Loucy (cell line): ENCODE measurements at regions not wholly inside any gene's neighbourhood (a gene's known extent, or its start where the extent isn't known, plus 50 kb on each side); places are given as distances from the start of the nearest gene placed in this dataset.

ENCODE experiments used
- H2AFZ ChIP-seq: fragments of 200-600 bp; sonication (generic); 2 replicates; pipeline ENCODE4 v1.6.0; 2016; ENCODE audit warnings: antibody characterized with exemption, mild to moderate bottlenecking, low read length, moderate library complexity
- H3F3A ChIP-seq: fragments of 200-600 bp; 2 replicates; pipeline ENCODE4 v1.6.0; 2016; ENCODE audit warnings: antibody characterized with exemption, low read depth, mild to moderate bottlenecking
- H3K27me3 ChIP-seq: fragments of 200-600 bp; sonication (generic); 2 replicates; pipeline ENCODE4 v1.6.1; 2014; ENCODE audit warnings: low read length, mild to moderate bottlenecking; ENCODE audit not compliant: insufficient read depth, poor library complexity, severe bottlenecking
- H3K36me3 ChIP-seq: fragments of 200-600 bp; sonication (generic); 2 replicates; pipeline ENCODE4 v1.6.1; 2016; ENCODE audit warnings: low read length; ENCODE audit not compliant: insufficient read depth
- H3K4me1 ChIP-seq: fragments of 200-600 bp; sonication (generic); 2 replicates; pipeline ENCODE4 v1.5.1; 2014; ENCODE audit warnings: low read length, mild to moderate bottlenecking; ENCODE audit not compliant: insufficient read depth, poor library complexity, severe bottlenecking
- H3K4me2 ChIP-seq: fragments of 200-600 bp; sonication (generic); 2 replicates; pipeline ENCODE4 v1.6.0; 2014; ENCODE audit warnings: antibody characterized with exemption, low read length, low read depth, mild to moderate bottlenecking; ENCODE audit not compliant: poor library complexity, severe bottlenecking
- H3K4me3 ChIP-seq: fragments of 200-600 bp; sonication (generic); 2 replicates; pipeline ENCODE4 v1.5.1; 2014; ENCODE audit warnings: low read length, mild to moderate bottlenecking, mixed read lengths; ENCODE audit not compliant: poor library complexity, severe bottlenecking
- H3K79me2 ChIP-seq: fragments of 200-600 bp; sonication (generic); 2 replicates; pipeline ENCODE4 v1.6.1; 2014; ENCODE audit warnings: low read length; ENCODE audit not compliant: insufficient read depth
- H3K9ac ChIP-seq: fragments of 200-600 bp; sonication (generic); 2 replicates; pipeline ENCODE4 v1.6.0; 2014; ENCODE audit warnings: mild to moderate bottlenecking, low read depth, low read length, moderate library complexity; ENCODE audit not compliant: poor library complexity, severe bottlenecking
- H3K9me2 ChIP-seq: fragments of 200-600 bp; sonication (generic); replicated peaks from 2 replicates; pipeline ENCODE4 v1.6.1; 2016; ENCODE audit warnings: low read depth, low read length, mixed read lengths
- H3K9me3 ChIP-seq: fragments of 200-600 bp; sonication (generic); 2 replicates; pipeline ENCODE4 v1.6.1; 2014; ENCODE audit warnings: mild to moderate bottlenecking, antibody characterized with exemption, low read length, low read depth; ENCODE audit not compliant: insufficient read depth
- H4K20me1 ChIP-seq: fragments of 200-600 bp; sonication (generic); 2 replicates; pipeline ENCODE4 v1.6.0; 2014; ENCODE audit warnings: antibody characterized with exemption, low read length, mild to moderate bottlenecking; ENCODE audit not compliant: insufficient read depth, poor library complexity, severe bottlenecking
- EZH2phosphoT487 ChIP-seq: fragments of 200-600 bp; IDR thresholded peaks from 2 replicates; pipeline ENCODE4 v1.6.1; 2018; ENCODE audit warnings: antibody characterized with exemption, mild to moderate bottlenecking, moderate library complexity, borderline replicate concordance
- TF ChIP-seq, protein P1 (sequence below): fragments of 200-600 bp; sonication (generic); conservative IDR thresholded peaks from 2 replicates; pipeline ENCODE4 v1.5.1; 2014; ENCODE audit warnings: mild to moderate bottlenecking, antibody characterized with exemption, low read length

DNA sequence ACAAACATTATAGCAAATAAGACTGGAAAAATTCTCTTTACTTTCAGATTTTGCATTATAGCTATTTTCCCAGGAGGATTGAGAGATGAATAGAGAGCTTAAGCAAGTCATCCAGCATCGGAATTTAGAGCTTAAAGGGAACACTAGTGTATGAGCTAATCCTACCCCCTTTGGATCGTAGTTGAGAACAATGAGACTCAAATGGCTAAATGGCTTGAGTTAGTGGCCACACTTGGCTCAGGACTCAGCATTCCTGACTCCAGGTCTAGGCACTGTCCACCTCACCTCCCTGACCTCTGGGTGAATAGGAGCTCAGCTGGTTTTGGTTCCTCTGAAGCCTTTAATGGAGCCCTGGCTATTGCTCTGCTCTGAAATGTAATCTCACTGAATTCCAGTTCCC lies 97.5 kb upstream of the CXCR4 start:
- no peak for TF ChIP-seq EZH2phosphoT487
- TF ChIP-seq, protein P1, sequence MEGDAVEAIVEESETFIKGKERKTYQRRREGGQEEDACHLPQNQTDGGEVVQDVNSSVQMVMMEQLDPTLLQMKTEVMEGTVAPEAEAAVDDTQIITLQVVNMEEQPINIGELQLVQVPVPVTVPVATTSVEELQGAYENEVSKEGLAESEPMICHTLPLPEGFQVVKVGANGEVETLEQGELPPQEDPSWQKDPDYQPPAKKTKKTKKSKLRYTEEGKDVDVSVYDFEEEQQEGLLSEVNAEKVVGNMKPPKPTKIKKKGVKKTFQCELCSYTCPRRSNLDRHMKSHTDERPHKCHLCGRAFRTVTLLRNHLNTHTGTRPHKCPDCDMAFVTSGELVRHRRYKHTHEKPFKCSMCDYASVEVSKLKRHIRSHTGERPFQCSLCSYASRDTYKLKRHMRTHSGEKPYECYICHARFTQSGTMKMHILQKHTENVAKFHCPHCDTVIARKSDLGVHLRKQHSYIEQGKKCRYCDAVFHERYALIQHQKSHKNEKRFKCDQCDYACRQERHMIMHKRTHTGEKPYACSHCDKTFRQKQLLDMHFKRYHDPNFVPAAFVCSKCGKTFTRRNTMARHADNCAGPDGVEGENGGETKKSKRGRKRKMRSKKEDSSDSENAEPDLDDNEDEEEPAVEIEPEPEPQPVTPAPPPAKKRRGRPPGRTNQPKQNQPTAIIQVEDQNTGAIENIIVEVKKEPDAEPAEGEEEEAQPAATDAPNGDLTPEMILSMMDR = no peak
- no peaks in the 10 kb centered on the region for H3K9me2 ChIP-seq
- H3K4me1 ChIP-seq = peaks cover 30% of the 10 kb centered on the region
- H3K4me3 ChIP-seq = no peak overlapping the region
- H3K9ac ChIP-seq = no peak overlapping the region
- no peaks in the 10 kb centered on the region for H3K79me2 ChIP-seq
- no peaks in the 10 kb centered on the region for H3K36me3 ChIP-seq
- no peaks in the 10 kb centered on the region for H3K27me3 ChIP-seq
- no peaks in the 10 kb centered on the region for H3K9me3 ChIP-seq
- no peaks in the 10 kb centered on the region for H4K20me1 ChIP-seq
- H3F3A ChIP-seq = no peaks in the 10 kb centered on the region
- no peak overlapping the region for H2AFZ ChIP-seq
- H3K4me2 ChIP-seq = no peak overlapping the region

DNA sequence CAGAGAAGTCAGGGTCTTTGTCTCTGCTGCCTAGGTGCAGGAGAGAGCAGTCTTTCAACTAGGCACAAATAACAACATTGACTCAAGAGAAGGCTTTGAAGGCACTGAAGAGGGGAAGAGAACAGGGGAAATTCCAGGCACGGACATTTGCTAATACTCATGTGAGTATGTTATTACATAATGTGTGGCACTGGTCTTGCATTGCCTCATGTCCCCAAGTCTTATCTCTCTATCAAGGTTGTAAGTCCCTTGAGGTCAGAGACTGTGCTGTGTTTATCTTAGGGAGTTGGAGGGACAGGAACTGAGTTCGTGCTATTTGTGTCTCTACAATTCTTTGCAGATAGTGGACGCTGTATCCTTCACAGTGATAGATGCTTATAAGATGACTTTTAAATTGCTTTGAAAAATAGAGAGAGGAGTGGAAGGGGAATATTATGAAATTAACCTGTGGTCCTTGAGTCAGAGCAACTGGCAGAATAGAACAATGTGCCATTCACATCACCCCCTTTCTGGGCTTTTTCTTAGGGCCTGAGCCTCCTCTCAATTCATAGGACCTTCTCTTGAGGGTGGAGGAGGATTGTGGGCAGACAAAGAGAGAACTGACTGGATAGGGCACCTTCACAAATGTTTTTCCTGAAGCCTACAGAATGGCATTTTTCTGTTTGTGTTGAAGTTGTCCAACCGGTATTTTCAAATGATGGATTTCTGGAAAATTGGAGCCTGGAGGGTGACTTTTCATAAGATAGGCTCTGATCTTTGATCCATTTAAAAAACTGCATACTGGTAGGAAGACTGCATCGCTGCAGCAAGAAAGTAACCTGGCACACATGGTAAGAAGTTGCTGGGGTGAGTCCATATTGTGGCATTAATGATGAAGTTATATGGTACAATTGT lies 96.6 kb upstream of the CXCR4 start:
- Histone ChIP-seq H3K4me3 (no peak overlapping the region), H3K4me2 (no peak overlapping the region), H3K9me3 (no peaks in the 10 kb centered on the region), H3K79me2 (no peaks in the 10 kb centered on the region), H2AFZ (no peak overlapping the region), H3K27me3 (no peaks in the 10 kb centered on the region), H3F3A (no peaks in the 10 kb centered on the region), H3K4me1 (peaks cover 30% of the 10 kb centered on the region), H3K36me3 (no peaks in the 10 kb centered on the region), H3K9ac (no peak overlapping the region), H4K20me1 (no peaks in the 10 kb centered on the region), H3K9me2 (no peaks in the 10 kb centered on the region)
- TF ChIP-seq, protein P1 = no peak

GRCh38 chr2:136213836-136214235 lies 95.9 kb upstream of the CXCR4 start:
- no peaks in the 10 kb centered on the region for H3K9me2 ChIP-seq
- no peak overlapping the region for H3K9ac ChIP-seq
- no peaks in the 10 kb centered on the region for H3K79me2 ChIP-seq
- H3K9me3 ChIP-seq = no peaks in the 10 kb centered on the region
- no peaks in the 10 kb centered on the region for H3F3A ChIP-seq
- TF ChIP-seq, protein P1 = no peak
- no peak for TF ChIP-seq EZH2phosphoT487
- no peak overlapping the region for H3K4me2 ChIP-seq
- no peak overlapping the region for H3K4me3 ChIP-seq
- H3K36me3 ChIP-seq = no peaks in the 10 kb centered on the region
- peaks cover 30% of the 10 kb centered on the region for H3K4me1 ChIP-seq
- no peaks in the 10 kb centered on the region for H3K27me3 ChIP-seq
- H4K20me1 ChIP-seq = no peaks in the 10 kb centered on the region
- H2AFZ ChIP-seq = no peak overlapping the region; the same call in 1 of the 2 replicates
